ENCODE measurements at regions not wholly inside any gene's neighbourhood (a gene's known extent, or its start where the extent isn't known, plus 50 kb on each side); places are given as distances from the start of the nearest gene placed in this dataset.
"Not testable (repeated sequence)": the region's sequence is repeated elsewhere in the genome, so short reads cannot be mapped to it uniquely, and the experiment has no call there.

GRCh38 chr12:131425112-131426075 is 285.5 kb upstream of the SFSWAP start:
- no peak for DNase-seq

- DNase-seq, result no peak
Observed at GRCh38 chr12:131428091-131428685, 282.7 kb upstream of the SFSWAP start.

- not testable (repeated sequence) for DNase-seq
Observed at GRCh38 chr12:131429221-131429620, 281.7 kb upstream of the SFSWAP start.

- DNase-seq, result not testable (repeated sequence)
Observed at GRCh38 chr12:131429697-131430096, 281.2 kb upstream of the SFSWAP start.

GRCh38 chr12:131430158-131430742 is 280.6 kb upstream of the SFSWAP start:
- no peak for DNase-seq

GRCh38 chr12:131431126-131431655 is 279.7 kb upstream of the SFSWAP start:
- DNase-seq, result not testable (repeated sequence)

- no peak for DNase-seq
Observed at GRCh38 chr12:131432532-131433260, 278.2 kb upstream of the SFSWAP start.

GRCh38 chr12:131434208-131435125 is 276.4 kb upstream of the SFSWAP start:
- DNase-seq, result no peak

GRCh38 chr12:131436922-131437705 is 273.8 kb upstream of the SFSWAP start:
- DNase-seq, result no peak

- DNase-seq, result no peak
Observed at GRCh38 chr12:131437706-131438492, 273.0 kb upstream of the SFSWAP start.

- not testable (repeated sequence) for DNase-seq
Observed at GRCh38 chr12:131438493-131438835, 272.4 kb upstream of the SFSWAP start.

- DNase-seq, result no peak
Observed at GRCh38 chr12:131438881-131439280, 272.0 kb upstream of the SFSWAP start.

GRCh38 chr12:131439752-131440151 is 271.1 kb upstream of the SFSWAP start:
- DNase-seq, result not testable (repeated sequence)

- DNase-seq, result not testable (repeated sequence)
Observed at GRCh38 chr12:131440209-131441059, 270.5 kb upstream of the SFSWAP start.

GRCh38 chr12:131441060-131441396 is 269.9 kb upstream of the SFSWAP start:
- DNase-seq, result no peak

GRCh38 chr12:131441638-131442336 is 269.1 kb upstream of the SFSWAP start:
- DNase-seq, result no peak

GRCh38 chr12:131442337-131442918 is 268.5 kb upstream of the SFSWAP start:
- no peak for DNase-seq
